Activated CD8-positive, alpha-beta memory T cell treated with anti-CD3 and anti-CD28 coated beads, Interleukin-2, amount 50 U/mL, for 48 hours (primary cell): ENCODE measurements at regions not wholly inside any gene's neighbourhood (a gene's known extent, or its start where the extent isn't known, plus 50 kb on each side); places are given as distances from the start of the nearest gene placed in this dataset.

Experiments used
- DNase-seq: peaks from one replicate; pipeline ENCODE4 v3.0.0-alpha.2; 2020

DNA sequence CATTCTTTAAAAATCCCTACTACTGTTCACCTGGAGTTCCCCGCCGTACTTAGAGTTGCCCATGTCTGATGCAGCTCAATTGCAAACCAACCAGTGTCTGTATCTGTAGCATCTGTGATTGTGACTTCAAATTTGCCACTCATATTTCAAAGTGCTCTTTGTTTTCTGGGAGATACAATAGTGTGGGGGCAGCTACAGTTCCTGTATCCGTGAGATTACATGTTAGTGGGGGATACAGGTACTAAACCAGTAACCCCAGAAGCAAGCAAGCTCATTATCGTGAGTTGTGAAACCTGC lies 140.9 kb downstream of the ANKRD60 start:
- DNase-seq: no peak

DNA sequence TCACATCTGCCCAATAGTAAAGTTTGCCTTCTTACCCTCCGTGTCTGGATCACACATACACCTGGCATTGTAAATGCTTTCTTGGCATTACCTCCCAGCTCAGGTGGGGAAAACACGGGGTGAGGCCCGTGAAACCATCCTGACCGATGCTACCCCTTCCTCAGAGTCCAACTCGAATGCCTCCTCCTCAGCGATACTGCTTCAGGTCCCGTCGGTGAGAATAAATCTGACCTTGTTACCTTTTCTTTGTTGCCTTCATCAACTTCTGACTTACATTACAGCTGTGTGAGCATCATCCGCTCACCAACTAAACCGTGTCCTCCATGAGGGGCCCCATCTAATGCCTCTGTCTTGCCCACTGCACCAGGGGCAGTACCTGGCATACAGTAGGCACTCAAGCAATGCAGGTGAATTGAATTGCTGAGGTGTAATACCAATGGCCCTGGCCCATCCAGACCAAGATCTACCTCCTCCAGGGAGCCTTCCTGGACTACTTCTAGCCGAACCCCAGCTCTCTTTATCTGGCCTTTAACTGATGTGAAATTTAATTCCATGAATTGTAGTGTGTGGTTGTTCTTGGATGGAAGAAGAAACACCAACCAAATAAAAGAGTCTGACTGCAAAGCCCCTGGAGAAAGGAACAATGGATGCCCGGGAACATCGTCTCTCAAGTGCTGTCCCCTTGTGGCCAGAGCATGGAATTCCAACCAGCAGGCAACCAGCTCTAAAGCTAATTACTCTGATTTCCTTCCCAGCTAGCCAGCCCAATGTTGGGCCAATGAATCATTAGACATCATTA lies 141.5 kb downstream of the ANKRD60 start:
- DNase-seq: peak; percentile 44

DNA sequence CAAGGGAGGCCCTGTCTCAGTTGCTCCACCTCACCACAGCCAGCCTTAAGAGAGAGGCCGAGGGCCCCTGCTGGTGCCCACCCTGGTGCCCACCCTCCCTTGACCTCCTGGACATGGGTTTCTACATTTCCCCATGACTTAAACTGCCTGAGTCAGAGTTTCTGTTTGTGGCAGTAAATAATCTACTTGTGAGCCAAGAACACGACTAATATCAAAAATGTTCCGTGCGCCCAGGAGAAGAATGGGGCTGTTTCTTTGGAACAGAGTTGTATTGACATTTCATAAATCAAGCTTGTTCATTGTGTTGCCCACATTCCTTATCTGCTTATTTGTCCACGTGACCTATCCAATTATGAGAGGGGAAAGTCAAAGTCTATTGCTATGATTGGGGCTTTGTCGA lies 143.5 kb downstream of the ANKRD60 start:
- no peak for DNase-seq

DNA sequence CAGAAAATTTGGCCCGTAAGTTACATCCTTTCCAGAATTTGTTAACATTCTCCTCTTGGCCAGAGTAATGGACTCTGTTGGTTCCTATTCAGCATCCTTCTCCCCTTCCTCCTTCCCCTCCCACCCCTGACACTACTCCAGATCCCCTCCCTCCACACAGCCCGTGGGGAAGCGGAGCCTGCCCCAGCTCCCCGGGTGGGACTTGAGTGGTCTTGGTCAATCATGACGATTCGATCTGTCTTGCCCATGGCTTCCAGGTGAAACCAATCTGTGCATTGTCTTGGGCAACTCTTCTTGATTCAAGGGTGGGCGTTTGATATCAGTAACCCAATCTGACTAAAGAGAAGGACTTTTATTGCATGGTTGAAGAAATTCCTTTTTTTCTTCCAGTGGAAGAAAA lies 143.9 kb downstream of the ANKRD60 start:
- no peak for DNase-seq

DNA sequence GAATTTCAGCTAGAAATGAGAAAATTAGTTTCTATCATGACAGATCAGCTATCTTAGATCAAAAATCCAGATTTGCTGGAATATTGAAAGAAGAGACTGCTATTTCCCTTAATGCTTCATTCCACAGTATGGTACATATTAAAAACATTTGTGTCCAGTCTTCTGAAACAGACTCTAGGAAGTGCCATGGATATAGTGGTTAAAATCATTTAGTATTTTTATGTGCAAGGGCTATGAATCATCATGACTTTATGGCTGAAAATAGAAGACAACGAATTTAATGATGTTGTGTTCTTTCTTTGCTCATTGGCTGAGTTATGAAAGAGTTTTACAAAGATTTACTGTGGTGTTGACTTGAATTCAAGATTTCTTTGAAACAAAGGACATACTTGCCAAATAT lies 146.6 kb downstream of the ANKRD60 start:
- DNase-seq: no peak

DNA sequence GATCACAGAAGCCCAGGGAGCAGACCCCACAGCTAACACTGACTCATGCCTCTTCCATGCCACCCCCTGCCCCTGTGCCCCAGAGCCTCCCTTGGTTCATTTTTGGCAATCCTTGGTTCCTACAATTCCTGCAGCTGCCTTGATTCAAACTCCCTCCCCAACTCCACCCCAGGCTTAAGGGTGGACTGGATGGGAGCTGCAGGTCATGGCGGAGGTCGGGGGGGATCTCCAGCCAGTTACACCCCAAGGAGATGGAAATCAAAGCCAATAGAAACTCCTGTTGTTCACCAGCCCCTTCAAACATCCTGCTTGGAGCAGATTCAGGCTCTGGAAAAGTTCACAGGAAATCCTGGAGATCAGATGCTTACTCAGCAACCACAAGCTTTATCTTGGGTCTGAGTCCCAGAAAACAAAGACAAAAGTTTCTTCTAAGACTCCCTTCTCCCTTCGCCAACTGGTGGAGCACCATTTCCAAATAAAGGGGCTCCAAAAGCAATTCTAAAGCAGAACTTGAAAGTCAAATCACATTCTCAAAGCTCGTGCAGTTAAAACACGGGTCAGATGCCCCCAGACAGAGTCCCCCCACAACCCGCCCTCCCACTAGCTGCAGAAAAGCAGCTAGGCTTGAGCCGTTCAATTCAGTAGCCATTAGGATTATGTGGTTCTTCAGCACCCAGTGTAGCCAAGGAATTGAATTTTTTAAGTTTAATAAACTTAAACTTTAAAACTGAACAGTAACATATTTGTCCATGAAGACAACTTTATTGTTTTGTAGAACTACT lies 149.5 kb downstream of the ANKRD60 start:
- DNase-seq: peak; percentile 15

DNA sequence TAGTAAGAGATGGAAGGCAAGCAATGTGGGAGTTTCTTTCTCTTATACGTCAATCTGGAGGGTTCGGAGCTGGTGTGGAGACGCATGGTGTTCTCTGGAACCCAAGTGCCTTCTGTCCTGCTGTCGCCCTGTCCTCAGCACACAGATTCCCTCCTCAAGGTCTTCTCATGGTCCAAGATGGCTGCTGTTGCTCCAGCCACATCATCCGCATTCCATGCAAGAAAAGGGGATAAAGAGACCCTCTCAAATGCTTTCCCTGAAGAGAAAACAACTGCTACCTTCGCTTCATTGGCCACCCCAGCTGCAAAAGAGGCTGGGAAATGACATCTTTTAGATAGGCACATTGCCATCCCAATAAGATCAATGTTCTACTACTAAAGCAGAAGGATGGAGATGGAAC lies 151.2 kb downstream of the ANKRD60 start:
- DNase-seq: peak; percentile 15

DNA sequence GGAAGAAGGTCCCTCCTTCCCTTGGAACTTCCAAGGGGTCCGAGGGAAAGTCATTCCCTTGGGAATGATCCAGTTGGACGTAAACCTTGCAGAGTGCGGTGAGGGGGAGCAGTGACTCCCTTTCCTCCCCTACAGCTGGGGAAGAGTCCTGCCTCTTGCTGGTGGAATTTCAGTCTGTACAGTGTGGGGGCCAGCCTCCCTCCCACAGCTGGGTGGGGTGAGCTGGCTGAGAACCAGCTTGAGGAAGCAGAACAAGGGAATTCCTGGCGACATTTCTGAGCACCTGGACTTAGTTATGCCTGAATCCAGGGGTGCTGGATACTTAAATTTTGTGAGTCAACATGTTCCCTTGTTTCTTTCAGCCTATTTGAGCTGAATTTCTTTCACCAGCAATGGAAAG lies 152.0 kb downstream of the ANKRD60 start:
- DNase-seq: peak; percentile 22

DNA sequence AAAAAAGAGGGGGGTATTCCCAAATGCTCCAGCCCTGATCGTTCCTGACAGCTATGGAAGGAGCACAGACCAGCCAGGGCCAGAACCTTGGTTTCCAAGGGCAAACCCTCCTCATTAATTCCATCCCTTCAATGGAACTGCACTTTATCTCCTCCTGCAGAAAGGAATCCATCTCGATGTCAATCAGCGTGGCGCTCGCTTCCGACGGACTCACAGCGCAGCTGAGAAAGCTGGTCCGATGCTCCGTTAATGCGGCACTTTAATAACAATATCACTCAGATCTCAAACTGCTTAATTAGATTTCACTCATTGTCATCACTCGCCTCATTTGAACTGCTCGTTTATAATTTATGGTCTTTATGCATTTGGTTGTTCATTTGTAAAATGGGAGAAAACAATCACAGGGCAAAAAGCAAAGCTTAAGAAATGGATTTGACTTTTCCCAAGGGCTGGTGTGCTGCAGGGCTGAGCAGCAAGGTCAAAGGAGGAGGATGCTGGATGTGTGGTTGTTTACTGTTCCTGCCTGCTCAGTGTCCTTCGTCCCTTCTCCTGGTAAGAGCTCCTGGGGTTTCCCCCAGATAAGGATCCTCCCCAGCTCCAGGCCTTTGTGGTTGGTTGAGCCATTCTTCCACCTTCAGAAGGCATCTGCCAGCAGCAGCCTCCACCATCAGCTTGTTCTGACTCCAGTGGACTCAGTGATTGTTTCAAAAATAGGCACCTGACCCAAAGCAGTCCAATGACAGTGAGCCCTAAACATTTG lies 152.7 kb downstream of the ANKRD60 start:
- peak; percentile 20 for DNase-seq

DNA sequence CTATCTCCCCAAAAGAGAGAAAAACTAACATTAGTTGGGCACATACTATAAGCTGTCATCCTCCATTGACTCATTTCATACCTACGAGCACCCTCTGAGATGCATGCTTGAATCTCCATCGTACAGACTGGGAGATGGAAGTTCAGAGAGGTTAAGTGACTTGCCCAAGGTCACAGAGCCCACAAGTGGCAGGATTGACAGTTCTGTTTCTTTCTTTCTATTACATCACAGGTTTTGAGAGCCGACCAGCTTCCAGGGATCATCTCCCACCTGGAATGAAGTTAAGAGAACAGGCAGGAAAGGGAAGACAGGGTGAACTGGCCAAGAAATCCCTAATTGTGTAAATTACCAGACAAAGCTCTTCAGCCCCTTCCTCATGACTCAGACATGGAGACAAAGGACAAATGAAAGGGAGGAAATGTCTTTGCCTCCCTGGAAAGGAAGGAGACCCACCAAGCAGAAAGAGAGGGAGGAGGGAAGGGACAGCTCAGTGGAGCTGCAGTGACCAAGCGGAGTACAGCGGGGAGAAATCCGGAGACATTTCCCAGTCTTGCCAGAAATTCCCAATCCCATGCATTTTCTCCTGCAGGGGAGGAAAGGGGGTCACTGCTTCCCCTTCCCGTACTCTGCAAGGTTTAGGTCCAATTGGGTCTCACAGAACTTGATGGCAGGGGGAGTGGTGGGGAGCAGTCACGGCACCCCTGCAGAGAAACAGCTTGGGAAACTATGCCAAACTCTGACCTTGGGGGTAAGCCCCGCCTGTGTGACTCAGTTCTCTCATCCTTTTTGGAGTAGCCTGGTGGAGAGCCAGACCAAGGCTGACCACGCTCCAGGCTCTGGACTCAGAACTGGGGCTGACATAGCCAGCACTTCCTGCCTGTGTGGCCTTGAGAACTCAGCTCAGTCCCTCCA lies 154.3 kb downstream of the ANKRD60 start:
- no peak for DNase-seq

DNA sequence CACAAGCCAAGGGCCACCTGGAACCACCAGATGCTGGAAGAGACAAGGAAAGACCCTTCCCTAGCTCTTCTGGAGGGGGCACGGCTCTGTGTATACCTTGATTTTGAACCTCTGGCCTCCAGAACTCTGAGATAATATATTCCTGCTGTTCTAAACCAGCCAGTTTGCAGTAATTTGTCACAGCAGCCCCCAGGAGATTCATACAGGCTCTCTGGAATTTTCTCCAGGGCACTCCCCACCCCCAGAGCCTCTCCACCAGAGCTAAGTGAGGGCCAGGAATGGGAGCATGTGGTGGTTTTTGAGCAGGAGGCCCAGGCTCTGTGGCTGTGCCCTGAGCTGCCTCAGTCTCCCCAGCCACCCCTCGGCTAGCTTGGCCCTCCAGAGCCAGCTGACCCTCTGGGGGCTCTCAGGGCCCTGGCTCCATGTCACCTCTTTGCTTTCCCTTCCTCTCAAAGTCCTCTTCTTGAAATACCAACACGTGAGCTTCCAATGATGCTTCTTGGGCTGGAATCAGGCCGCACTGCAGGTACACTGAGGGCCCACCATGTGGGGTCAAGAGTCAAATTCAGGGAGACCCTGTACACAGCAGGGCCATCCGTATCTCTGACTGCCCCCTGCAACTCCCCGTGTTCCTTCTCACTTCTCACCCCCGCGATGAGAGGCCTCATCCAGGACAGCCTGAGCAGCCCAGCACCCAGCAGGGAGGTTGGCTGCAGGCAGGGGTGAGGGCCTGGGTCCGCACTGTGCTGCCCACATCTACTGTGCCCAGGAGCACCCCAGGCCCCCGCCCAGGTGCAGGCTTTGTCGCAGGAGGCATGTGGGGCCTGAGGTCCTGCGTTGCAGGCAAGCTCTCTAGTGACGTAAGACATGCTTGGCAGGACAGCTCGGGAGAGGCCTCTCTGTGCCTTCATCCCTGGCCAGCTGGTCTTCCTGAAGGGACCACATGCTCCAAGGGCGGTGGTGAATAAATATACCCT lies 155.5 kb downstream of the ANKRD60 start:
- DNase-seq: no peak

DNA sequence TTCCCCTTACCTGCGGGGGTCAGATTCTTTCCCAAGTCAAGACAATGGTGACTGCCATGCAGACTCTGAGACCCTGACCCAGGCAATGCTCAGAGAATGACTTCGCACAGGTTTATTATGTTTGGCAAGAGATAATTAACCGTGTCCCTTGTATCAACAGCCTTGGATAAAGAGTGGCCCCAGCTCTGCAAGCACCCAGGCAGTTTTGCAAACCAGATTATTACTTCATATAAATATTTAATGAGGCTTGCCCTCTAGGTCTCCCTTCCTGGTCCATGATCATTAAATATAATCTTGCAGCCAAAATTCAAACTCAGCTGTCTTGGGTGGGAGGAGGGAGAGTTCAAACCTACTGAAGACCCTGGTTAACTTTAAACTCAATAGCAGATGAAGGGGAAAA lies 156.5 kb downstream of the ANKRD60 start:
- no peak for DNase-seq

DNA sequence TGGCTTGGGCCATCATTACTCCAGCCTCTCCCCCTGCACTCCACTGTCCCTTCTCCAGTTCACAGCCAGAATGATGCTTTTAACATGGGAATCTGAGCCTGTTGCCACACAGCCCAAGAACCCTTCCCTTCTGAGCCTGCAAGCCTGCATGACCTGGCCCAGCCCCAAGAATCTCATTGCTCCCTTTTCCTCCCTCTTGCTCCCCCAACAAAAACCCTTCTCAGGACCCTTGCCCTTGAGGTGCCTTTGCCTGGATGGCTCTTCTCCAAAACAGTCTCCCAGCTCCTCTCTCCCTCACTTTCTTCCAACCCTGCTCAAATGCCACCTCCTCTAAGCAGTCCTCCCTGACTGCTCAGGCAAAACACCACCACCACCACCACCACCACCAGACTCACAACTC lies 157.2 kb downstream of the ANKRD60 start:
- no peak for DNase-seq

DNA sequence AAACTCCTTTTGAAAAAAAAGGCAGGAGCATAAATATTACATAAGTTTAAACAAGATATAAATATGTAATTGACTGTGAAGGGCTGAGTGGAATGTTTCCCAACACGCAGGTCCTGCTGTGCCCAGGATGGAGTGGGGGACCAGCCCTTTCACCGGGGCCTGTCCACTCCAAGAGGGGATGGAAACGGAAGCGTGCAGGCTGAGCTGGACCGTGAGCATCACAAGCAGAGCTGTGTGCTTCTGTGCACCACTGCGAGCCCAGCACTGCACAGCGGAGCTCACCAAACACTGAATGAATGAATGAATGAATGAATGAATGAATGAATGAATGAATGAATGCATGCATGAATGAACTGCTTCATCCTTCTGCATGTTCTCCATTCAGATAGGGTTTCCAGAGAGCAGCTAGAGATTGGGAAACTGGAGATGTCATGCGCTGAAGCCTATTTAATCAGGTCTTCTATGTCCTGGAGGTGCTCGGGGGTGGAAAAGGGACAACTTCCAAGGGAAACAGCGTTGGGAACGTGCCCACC lies 157.7 kb downstream of the ANKRD60 start:
- no peak for DNase-seq

DNA sequence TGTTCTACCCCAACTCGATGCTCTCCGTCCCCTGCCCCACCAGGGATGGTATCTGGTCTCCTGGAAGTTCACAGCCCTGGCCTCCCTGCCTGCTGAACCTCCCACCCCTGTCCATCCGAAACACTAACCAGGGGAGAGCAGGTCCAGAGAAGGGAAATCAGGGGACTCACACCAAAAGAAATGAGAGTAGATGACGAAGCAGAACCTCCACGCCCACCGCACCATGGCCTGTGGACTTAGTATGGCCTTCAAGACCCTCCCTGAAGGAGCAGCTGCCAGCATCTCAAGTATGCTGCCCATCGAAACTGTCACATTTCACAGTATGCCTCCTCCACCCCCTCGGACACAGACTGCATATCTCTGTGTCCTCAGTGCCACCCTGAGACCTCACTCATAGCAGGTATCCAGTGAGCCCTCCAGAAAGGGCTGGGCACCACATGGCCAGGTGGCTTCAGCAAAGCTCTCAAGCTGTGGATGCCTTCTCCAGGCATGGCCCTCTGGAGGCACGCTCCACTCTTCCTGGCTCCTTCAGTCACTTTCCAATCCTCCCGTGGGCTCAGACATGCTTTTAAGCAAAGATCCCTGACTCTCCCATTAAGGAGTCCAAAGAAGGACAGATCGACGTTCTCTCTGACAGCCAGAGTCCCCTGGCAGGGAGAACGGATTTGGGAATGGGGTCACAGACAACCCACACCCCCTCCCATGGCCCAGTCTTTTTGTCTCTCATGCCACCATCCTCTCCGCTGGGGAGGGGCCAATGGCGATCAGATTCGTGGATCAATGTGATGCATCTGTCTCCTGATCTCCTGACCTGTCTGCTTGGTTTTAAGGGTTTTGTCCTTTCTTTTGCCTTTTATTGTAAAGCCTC lies 158.4 kb downstream of the ANKRD60 start:
- peak; percentile 15 for DNase-seq

DNA sequence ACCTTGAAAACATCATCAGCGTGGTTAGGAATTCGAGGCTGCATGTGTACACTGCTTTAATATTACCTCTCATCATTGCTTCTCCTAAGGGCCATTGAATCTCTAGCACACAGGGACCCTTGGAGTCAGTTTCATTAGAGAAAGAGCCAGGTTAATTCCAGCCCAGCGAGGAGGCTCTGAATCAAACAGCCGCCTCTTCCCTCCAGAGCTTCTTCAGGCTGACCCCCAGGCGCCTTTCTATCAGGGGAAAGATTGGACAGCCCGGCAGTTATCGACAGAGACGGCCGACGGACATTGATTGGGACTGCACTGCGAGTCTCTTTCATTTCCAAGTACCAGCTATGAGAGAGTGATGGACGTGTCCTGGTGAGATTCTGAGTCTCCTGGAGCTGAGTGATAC lies 159.2 kb downstream of the ANKRD60 start:
- no peak for DNase-seq

DNA sequence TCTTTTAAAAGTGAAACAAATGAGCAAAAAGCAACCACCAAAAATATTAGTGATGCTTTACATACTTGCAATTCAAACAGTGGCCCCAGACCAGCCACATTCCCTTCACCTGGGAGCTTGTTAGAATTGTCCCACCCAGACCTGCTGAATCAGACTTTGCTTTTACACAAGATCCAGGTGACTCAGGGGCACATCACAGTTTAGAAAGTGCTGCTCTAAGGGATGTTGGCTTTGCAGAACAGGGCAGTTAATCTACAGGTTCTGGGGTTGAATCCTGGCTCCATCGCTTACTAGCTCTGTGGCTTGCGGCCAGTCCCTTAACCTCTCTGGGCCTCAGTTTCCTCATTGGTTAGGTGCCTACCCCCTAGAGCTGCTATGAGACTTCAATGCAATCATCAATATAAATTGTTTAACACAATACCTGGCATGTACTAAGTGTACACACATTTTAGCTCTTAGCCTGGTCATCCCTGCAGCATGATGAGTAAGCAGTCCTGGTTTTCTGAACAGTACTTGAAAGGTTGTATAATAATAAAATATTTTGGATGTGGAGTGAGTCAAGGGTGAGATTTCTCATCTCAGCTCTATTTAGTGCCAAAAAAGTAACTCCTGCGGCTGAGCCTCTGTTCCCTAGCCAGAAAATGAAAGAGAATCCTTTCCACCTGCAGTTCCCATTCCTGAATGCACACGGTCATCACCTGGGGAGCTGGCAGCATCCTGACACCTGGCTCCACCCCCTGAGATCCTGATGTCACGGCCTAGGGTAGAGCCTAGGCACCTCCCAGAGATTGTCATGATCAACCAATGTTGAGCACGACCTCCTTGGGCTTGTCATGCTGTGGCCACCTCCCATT lies 162.7 kb downstream of the ANKRD60 start:
- DNase-seq: peak; percentile 17

DNA sequence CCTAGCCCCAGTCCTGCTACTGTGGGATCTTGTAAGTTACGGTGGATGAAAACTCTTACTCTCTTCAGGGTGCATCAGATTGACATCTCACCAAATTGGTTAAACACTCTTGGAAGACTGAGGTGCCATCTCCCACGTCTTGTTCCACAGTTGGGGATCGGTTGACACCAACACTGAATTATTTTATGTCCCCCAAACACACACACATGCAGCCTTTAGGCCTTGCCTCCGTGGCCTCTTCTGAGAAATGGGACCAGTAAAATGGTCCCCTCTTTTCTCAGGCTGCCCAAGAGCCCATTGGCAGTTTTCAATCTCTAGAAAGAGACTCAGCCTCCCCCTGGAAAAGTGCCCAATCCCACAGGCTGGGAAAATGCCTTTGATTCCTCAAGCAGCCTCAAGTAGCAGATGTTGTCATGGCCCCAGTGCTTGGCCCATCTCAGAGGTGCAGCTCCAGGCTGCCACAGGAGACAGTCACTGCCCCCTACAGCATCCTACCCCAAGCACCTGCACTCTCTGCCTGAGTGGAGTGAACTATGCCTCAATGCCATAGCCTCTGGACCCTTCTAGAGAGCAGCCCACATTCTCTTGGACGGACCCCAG lies 163.9 kb downstream of the ANKRD60 start:
- peak; percentile 15 for DNase-seq

DNA sequence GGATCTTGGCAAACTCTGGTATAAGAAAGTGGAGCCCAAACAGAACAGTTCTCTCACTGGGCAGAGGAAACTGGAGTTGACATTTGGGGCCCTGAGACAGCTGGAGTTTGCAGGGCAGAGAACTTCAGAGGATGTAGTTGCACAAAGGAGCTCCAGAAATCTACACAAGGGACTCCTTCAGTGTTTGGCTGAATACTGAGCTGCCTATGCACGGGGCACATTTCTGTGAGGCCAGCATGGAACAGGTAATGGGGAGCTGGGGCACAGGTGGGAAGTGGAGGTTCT lies 169.3 kb downstream of the ANKRD60 start:
- DNase-seq: peak; percentile 34
